OCI-LY3 (cell line): ENCODE measurements at regions not wholly inside any gene's neighbourhood (a gene's known extent, or its start where the extent isn't known, plus 50 kb on each side); places are given as distances from the start of the nearest gene placed in this dataset.

Experiments used
- H2AFZ ChIP-seq: fragments of 200-600, 300-600 bp; shearing (Covaris generic); 2 replicates; pipeline ENCODE4 v1.6.0; 2014; ENCODE audit warnings: antibody characterized with exemption, low read depth, low read length
- H3K27ac ChIP-seq: fragments of 200-600, 300-600 bp; sonication (generic); 2 replicates; pipeline ENCODE4 v1.5.1; 2014; ENCODE audit warnings: mild to moderate bottlenecking, low read length, moderate library complexity, mixed read lengths
- H3K27me3 ChIP-seq: fragments of 200-600, 300-600 bp; sonication (generic); 2 replicates; pipeline ENCODE4 v1.6.1; 2014; ENCODE audit warnings: low read depth, low read length, mixed read lengths
- H3K36me3 ChIP-seq: fragments of 200-600, 300-600 bp; sonication (generic); replicated peaks from 2 replicates; pipeline ENCODE3; 2014; ENCODE audit warnings: low read depth, low read length, mixed read lengths
- H3K4me1 ChIP-seq: fragments of 300-600, 200-600 bp; sonication (generic); 2 replicates; pipeline ENCODE4 v1.6.1; 2014; ENCODE audit warnings: low read length, mixed read lengths
- H3K4me2 ChIP-seq: fragments of 200-600, 300-600 bp; sonication (generic); 2 replicates; pipeline ENCODE4 v1.6.1; 2014; ENCODE audit warnings: low read length, mixed read lengths
- H3K4me3 ChIP-seq: fragments of 300-600, 200-600 bp; sonication (generic); 2 replicates; pipeline ENCODE4 v1.5.1; 2014; ENCODE audit warnings: antibody characterized with exemption, mild to moderate bottlenecking, low read length, moderate library complexity
- H3K79me2 ChIP-seq: fragments of 300-600, 200-600 bp; shearing (Covaris generic); 2 replicates; pipeline ENCODE4 v1.6.1; 2014; ENCODE audit warnings: mild to moderate bottlenecking, low read length, mixed read lengths
- H3K9ac ChIP-seq: fragments of 300-600, 200-600 bp; shearing (Covaris generic); 2 replicates; pipeline ENCODE4 v1.6.0; 2014; ENCODE audit warnings: mild to moderate bottlenecking, low read length, moderate library complexity
- H3K9me3 ChIP-seq: fragments of 200-600, 300-600 bp; shearing (Covaris generic); 2 replicates; pipeline ENCODE4 v1.6.1; 2014; ENCODE audit warnings: low read length, mixed read lengths; ENCODE audit not compliant: insufficient read depth
- H4K20me1 ChIP-seq: fragments of 200-600, 300-600 bp; sonication (generic); 2 replicates; pipeline ENCODE4 v1.6.1; 2016; ENCODE audit warnings: low read length, mixed read lengths; ENCODE audit not compliant: insufficient read depth
- EZH2phosphoT487 ChIP-seq: fragments of 200-600 bp; shearing (Covaris generic); IDR thresholded peaks from 2 replicates; pipeline ENCODE4 v1.6.1; 2018; ENCODE audit warnings: antibody characterized with exemption, mixed run types, low read depth
- TF ChIP-seq, protein P1 (sequence below): fragments of 200-600, 300-600 bp; sonication (generic); IDR thresholded peaks from 2 replicates; pipeline ENCODE4 v1.5.1; 2014; ENCODE audit warnings: antibody characterized with exemption, low read length, low read depth

DNA sequence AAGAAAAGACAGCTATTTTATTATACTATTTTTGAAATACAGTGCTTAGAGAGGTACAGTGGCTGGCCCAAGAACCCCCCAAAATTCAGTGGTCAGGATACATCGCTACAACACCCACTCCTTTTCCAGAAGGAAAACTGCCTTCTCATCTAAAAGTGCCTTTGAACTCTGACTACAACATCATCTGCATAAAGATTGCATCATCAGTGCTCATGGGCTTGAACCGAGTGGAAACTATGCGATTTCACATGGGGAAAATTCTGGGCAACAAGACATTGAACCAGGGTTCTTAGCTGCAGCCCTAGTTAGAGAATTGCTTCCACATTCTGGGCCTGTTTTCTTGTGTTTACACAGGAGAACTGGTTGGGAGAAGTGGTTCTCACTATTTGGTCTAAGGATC, 294.6 kb upstream of the SLC14A2 start:
- no peak overlapping the region for H3K4me2 ChIP-seq
- no peaks in the 10 kb centered on the region for H4K20me1 ChIP-seq
- H2AFZ ChIP-seq: no peak overlapping the region
- no peaks in the 10 kb centered on the region for H3K79me2 ChIP-seq
- no peak for TF ChIP-seq EZH2phosphoT487
- TF ChIP-seq, protein P1, sequence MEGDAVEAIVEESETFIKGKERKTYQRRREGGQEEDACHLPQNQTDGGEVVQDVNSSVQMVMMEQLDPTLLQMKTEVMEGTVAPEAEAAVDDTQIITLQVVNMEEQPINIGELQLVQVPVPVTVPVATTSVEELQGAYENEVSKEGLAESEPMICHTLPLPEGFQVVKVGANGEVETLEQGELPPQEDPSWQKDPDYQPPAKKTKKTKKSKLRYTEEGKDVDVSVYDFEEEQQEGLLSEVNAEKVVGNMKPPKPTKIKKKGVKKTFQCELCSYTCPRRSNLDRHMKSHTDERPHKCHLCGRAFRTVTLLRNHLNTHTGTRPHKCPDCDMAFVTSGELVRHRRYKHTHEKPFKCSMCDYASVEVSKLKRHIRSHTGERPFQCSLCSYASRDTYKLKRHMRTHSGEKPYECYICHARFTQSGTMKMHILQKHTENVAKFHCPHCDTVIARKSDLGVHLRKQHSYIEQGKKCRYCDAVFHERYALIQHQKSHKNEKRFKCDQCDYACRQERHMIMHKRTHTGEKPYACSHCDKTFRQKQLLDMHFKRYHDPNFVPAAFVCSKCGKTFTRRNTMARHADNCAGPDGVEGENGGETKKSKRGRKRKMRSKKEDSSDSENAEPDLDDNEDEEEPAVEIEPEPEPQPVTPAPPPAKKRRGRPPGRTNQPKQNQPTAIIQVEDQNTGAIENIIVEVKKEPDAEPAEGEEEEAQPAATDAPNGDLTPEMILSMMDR: no peak
- no peaks in the 10 kb centered on the region for H3K9me3 ChIP-seq
- no peaks in the 10 kb centered on the region for H3K4me1 ChIP-seq
- H3K36me3 ChIP-seq: no peaks in the 10 kb centered on the region
- no peak overlapping the region for H3K4me3 ChIP-seq
- H3K27ac ChIP-seq: no peak overlapping the region
- no peak overlapping the region for H3K9ac ChIP-seq
- H3K27me3 ChIP-seq: peaks cover 50% of the 10 kb centered on the region

DNA sequence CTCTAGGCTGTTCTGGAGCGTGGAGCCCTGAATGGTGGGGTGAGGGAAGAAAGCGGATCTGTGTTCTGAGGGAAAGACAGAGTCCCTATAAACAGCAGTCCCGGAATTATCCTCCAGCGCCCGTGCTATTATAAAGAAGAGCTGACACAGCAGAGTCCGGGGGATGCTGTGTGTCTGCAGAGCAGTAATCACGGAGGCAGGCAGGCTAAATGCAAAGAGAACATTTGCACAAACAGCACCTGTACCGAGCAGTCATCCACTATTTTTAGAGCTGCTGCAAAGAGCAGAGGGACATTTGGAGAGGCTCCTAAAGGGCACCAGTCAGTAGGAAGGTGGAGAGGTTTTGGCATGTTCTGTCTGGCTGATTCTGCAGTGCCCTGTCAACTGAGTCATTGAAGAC, 293.8 kb upstream of the SLC14A2 start:
- no peaks in the 10 kb centered on the region for H3K79me2 ChIP-seq
- H3K36me3 ChIP-seq: no peaks in the 10 kb centered on the region
- no peak overlapping the region for H3K4me2 ChIP-seq
- TF ChIP-seq, protein P1: no peak
- peaks cover 43% of the 10 kb centered on the region for H3K27me3 ChIP-seq
- no peak overlapping the region for H3K4me3 ChIP-seq
- H3K9ac ChIP-seq: no peak overlapping the region
- H2AFZ ChIP-seq: no peak overlapping the region
- no peaks in the 10 kb centered on the region for H3K9me3 ChIP-seq
- H3K4me1 ChIP-seq: no peaks in the 10 kb centered on the region
- H3K27ac ChIP-seq: no peak overlapping the region
- no peaks in the 10 kb centered on the region for H4K20me1 ChIP-seq

DNA sequence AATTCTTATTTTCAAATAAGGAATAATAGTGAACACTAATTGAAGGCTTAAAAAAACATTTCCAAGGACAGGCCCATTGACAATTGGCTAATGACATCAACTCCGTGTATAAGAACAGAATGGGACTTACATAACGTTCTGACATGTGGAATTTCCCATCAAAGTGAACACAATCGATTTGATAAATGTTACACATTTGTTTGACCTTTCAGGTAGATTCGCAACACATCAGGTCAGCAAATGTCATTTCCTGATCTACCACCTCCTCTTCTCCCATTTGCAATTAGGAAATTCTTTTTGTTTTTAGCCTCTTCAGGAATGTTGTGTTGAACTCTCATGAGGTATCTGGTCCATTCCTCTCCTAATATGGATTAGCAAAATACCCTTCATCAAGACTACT, 292.9 kb upstream of the SLC14A2 start:
- Histone ChIP-seq H3K4me3 (no peak overlapping the region), H3K79me2 (no peaks in the 10 kb centered on the region), H3K4me1 (no peaks in the 10 kb centered on the region), H3K9ac (no peak overlapping the region), H2AFZ (no peak overlapping the region), H3K27me3 (peaks cover 37% of the 10 kb centered on the region), H3K9me3 (no peaks in the 10 kb centered on the region), H3K4me2 (no peak overlapping the region), H3K36me3 (no peaks in the 10 kb centered on the region), H3K27ac (no peak overlapping the region), H4K20me1 (no peaks in the 10 kb centered on the region)
- TF ChIP-seq, protein P1: no peak
- TF ChIP-seq EZH2phosphoT487: no peak

- Histone ChIP-seq H3K4me1 (no peaks in the 10 kb centered on the region), H3K36me3 (no peaks in the 10 kb centered on the region), H3K9me3 (no peaks in the 10 kb centered on the region), H3K27me3 (peaks cover 42% of the 10 kb centered on the region), H4K20me1 (no peaks in the 10 kb centered on the region), H3K4me3 (no peak overlapping the region), H3K79me2 (no peaks in the 10 kb centered on the region), H3K27ac (no peak overlapping the region), H2AFZ (no peak overlapping the region), H3K4me2 (no peak overlapping the region), H3K9ac (no peak overlapping the region)
- TF ChIP-seq, protein P1: no peak
- no peak for TF ChIP-seq EZH2phosphoT487
Observed at GRCh38 chr18:45324101-45324494, 291.2 kb upstream of the SLC14A2 start.
